ENCODE measurements at regions not wholly inside any gene's neighbourhood (a gene's known extent, or its start where the extent isn't known, plus 50 kb on each side); places are given as distances from the start of the nearest gene placed in this dataset.
"Not testable (repeated sequence)": the region's sequence is repeated elsewhere in the genome, so short reads cannot be mapped to it uniquely, and the experiment has no call there.

DNA sequence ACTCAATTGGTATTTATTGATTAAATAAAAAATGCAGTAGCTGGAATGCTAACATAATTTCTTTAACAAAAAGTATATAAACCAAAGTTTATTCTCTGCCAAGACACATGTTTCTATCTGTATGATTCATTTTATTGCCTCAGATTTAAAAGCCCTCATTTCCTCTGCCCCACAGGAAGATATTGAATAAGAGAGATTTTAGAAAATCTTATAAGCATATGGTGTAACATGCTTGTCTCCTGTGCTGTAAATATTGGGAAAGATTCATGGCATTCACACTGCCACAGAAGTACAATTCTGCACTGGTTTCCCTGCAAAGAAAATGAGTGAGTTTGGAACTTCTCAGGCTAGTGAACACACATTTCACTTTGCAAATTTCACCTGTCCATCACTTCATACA is 134.9 kb upstream of the FBXL7 start:
- H3K4me1 ChIP-seq, result no peaks in the 10 kb centered on the region
- no peaks in the 10 kb centered on the region for H3K9me3 ChIP-seq
- H3K27me3 ChIP-seq, result peaks cover 6% of the 10 kb centered on the region; the same call in 1 of the 2 replicates
- no peak for DNase-seq
- no peaks in the 10 kb centered on the region for H3K36me3 ChIP-seq
- TF ChIP-seq, protein P1, sequence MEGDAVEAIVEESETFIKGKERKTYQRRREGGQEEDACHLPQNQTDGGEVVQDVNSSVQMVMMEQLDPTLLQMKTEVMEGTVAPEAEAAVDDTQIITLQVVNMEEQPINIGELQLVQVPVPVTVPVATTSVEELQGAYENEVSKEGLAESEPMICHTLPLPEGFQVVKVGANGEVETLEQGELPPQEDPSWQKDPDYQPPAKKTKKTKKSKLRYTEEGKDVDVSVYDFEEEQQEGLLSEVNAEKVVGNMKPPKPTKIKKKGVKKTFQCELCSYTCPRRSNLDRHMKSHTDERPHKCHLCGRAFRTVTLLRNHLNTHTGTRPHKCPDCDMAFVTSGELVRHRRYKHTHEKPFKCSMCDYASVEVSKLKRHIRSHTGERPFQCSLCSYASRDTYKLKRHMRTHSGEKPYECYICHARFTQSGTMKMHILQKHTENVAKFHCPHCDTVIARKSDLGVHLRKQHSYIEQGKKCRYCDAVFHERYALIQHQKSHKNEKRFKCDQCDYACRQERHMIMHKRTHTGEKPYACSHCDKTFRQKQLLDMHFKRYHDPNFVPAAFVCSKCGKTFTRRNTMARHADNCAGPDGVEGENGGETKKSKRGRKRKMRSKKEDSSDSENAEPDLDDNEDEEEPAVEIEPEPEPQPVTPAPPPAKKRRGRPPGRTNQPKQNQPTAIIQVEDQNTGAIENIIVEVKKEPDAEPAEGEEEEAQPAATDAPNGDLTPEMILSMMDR (IDR thresholded peaks at IDR 0.05; ENCODE audit: low read depth, low read length), result no peak
- H3K4me3 ChIP-seq (ENCODE audit: low read depth, low read length), result no peak overlapping the region

DNA sequence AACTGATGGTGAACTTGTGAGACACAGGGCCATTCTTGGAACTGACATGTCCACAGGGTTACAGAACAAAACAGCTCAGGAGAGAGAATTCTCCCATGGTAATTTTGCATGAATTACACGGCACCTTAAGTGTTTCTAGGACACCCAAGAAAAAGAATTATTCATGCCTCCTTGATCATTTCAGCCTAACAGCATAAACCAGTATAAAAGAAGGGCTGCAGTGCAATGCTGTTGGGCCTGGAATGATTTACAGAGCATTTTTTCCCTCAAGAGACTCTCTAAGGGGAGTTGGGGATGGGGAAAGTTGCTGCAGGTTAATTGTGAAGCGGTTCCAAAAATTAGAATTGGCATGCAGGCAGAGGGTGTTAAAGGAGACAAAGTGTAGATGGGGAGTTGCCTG is 136.4 kb upstream of the FBXL7 start:
- TF ChIP-seq, protein P1 (IDR thresholded peaks at IDR 0.05; ENCODE audit: low read depth, low read length), result no peak
- H3K9me3 ChIP-seq, result no peaks in the 10 kb centered on the region
- H3K4me1 ChIP-seq, result no peaks in the 10 kb centered on the region
- DNase-seq, result no peak
- no peaks in the 10 kb centered on the region for H3K36me3 ChIP-seq
- H3K4me3 ChIP-seq (ENCODE audit: low read depth, low read length), result no peak overlapping the region
- H3K27me3 ChIP-seq, result peaks cover 6% of the 10 kb centered on the region; the same call in 1 of the 2 replicates

DNA sequence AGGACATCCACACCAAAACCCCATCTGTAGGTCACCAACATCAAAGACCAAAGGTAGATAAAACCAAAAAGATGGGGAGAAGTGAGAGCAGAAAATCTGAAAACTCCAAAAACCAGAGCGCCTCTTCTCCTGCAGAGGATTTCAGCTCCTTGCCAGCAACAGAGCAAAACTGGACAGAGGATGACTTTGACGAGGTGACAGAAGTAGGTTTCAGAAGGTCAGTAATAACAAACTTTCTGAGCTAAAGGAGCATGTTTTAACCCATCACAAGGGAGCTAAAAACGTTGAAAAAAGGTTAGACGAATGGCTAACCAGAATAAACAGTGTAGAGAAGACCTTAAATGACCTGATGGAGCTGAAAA is 142.9 kb upstream of the FBXL7 start:
- H3K4me1 ChIP-seq; H3K9me3 ChIP-seq; DNase-seq; H3K4me3 ChIP-seq (ENCODE audit: low read depth, low read length); H3K36me3 ChIP-seq: not testable (repeated sequence)
- H3K27me3 ChIP-seq, result peaks cover 19% of the 10 kb centered on the region

DNA sequence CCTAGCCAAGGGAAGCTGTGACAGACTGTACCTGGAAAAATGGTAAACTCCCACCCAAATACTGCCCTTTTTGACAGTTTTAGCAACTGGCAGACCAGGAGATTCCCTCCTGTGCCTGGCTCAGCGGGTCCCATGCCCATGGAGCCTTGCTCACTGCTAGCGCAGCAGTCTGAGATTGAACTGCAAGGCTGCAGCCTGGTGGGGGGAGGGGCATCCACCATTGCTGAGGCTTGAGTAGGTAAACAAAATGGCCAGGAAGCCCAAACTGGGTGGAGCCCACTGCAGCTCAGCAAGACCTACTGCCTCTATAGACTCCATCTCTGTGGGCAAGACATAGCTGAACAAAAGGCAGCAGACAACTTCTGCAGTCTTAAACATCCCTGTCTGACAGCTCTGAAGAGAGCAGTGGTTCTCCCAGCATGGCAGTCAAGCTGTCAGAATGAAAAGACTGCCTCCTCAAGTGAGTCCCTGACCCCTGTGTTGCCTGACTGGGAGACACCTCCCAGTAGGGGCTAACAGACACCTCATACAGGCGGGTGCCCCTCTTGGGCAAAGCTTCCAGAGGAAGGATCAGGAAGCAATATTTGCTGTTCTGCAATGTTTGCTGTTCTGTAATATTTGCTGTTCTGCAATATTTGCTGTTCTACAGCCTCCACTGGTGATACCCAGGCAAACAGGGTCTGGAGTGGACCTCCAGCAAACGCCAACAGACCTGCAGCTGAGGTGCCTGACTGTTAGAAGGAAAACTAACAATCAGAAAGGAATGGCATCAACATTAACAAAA is 143.5 kb upstream of the FBXL7 start:
- not testable (repeated sequence) for DNase-seq; H3K4me3 ChIP-seq (ENCODE audit: low read depth, low read length); H3K36me3 ChIP-seq; H3K4me1 ChIP-seq; H3K9me3 ChIP-seq
- peaks cover 19% of the 10 kb centered on the region for H3K27me3 ChIP-seq

DNA sequence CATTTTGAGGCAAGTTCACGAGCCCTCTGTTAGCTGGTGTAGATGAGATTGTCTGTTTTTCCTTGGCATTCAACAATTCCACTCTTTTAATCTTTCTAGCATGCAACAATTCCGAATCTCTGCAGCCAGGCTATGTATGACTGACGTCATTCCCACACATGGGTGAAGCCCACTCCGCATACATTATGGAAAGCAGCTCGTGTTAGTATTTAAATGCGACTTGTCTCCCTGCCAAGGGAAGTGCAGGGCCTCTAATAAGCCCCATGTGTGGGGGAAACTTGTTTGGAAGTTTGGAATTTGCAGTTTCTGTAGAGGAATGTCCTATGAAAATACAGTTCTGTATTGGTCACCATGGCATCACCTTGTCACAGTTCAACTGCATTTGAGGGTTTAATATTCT is 146.0 kb upstream of the FBXL7 start:
- Histone ChIP-seq H3K4me1 (no peaks in the 10 kb centered on the region), H3K4me3 (ENCODE audit: low read depth, low read length) (no peak overlapping the region), H3K9me3 (no peaks in the 10 kb centered on the region), H3K27me3 (peaks cover 19% of the 10 kb centered on the region), H3K36me3 (no peaks in the 10 kb centered on the region)
- TF ChIP-seq, protein P1 (IDR thresholded peaks at IDR 0.05; ENCODE audit: low read depth, low read length), result no peak
- no peak for DNase-seq

DNA sequence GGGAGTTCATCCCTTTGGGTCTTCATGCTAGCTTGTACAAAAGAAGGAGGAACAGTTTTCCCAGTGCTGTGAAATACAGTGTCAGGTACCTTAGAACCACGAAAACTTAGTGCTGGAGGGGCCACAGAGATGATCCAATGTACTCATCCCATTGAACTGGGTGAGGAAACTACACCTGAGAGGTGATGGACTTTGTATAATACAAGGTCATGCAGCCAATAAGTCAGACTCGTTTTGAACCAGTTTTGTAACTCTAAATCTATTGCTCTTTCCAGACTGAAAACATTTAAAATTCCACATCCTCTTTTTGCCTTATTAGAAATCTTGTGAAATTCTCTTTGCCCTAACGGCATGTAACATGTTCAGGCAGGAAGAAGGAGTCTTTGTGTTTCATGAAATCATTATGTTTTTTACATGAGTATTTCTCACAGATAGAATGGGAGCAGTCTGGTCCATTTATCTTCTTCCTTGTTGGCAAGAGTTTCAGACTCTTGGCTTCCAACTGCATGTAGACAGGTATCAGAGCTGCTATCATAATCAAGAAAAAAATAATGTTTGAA is 146.8 kb upstream of the FBXL7 start:
- no peak for DNase-seq
- Histone ChIP-seq H3K4me3 (ENCODE audit: low read depth, low read length) (no peak overlapping the region), H3K36me3 (no peaks in the 10 kb centered on the region), H3K4me1 (no peaks in the 10 kb centered on the region), H3K27me3 (peaks cover 19% of the 10 kb centered on the region), H3K9me3 (no peaks in the 10 kb centered on the region)
- TF ChIP-seq, protein P1 (IDR thresholded peaks at IDR 0.05; ENCODE audit: low read depth, low read length), result no peak

DNA sequence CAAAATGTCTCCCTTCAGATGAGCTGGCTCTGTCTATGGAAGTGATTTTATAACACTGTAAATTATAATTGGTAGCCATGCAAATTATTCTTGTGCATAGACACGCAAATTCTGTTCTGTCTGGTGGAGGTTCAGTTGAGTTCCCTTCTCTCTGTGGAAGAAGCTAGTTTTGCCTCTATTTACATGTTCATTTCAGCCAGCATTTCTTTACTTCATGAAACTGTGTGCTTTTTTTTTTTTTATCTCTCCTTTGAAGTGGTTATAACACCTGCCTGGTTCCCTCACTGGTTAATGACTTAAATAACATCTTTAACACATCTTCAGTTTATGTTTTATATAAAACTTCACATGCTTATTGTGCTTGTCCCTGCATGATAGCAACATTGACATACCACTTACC is 149.4 kb upstream of the FBXL7 start:
- H3K27me3 ChIP-seq, result peaks cover 16% of the 10 kb centered on the region; the same call in 1 of the 2 replicates
- no peaks in the 10 kb centered on the region for H3K9me3 ChIP-seq
- H3K4me3 ChIP-seq (ENCODE audit: low read depth, low read length), result no peak overlapping the region
- H3K36me3 ChIP-seq, result no peaks in the 10 kb centered on the region
- H3K4me1 ChIP-seq, result no peaks in the 10 kb centered on the region
- no peak for DNase-seq
- TF ChIP-seq, protein P1 (IDR thresholded peaks at IDR 0.05; ENCODE audit: low read depth, low read length), result no peak

Data from BE2C (cell line).